ENCODE measurements at regions not wholly inside any gene's neighbourhood (a gene's known extent, or its start where the extent isn't known, plus 50 kb on each side); places are given as distances from the start of the nearest gene placed in this dataset.

- TF ChIP-seq ETS1 (IDR thresholded peaks at IDR 0.05) = no peak
- TF ChIP-seq CREB1 (CRISPR knock-in tag; IDR thresholded peaks at IDR 0.05; ENCODE audit: low read depth) = no peak
- no peak for TF ChIP-seq EZH2 (IDR thresholded peaks at IDR 0.05; ENCODE audit: low read depth, unreplicated experiment)
- no peak for TF ChIP-seq POLR2AphosphoS5 (IDR thresholded peaks at IDR 0.05; ENCODE audit: low read depth)
- TF ChIP-seq ZNF331 (CRISPR knock-in tag; IDR thresholded peaks at IDR 0.05; ENCODE audit: low read depth) = no peak
- no peak for TF ChIP-seq ZNF462 (CRISPR knock-in tag; IDR thresholded peaks at IDR 0.05)
These were observed 469.3 kb upstream of the MAN1A1 start (continued) for GRCh38 chr6:119818876-119819275.

- no peak overlapping the region for H2AFZ ChIP-seq
- DNase-seq (ENCODE audit: low spot score) (no peak), ATAC-seq (no peak)
- H3K4me2 ChIP-seq = no peak overlapping the region
- H3K9me2 ChIP-seq (ENCODE audit: insufficient read depth) = no peaks in the 10 kb centered on the region
- H3K27me3 ChIP-seq (ENCODE audit: insufficient read depth) = no peaks in the 10 kb centered on the region
- no peak overlapping the region for H3K27ac ChIP-seq (ENCODE audit: low read depth)
- H3K4me1 Mint-ChIP-seq = no peaks in the 10 kb centered on the region
- H3K4me3 Mint-ChIP-seq = no peak overlapping the region
- H3K9me3 Mint-ChIP-seq = no peaks in the 10 kb centered on the region
- H3K4me1 ChIP-seq (ENCODE audit: insufficient read depth) = no peaks in the 10 kb centered on the region
- no peak overlapping the region for H3K4me3 ChIP-seq
- no peaks in the 10 kb centered on the region for H3K36me3 ChIP-seq (ENCODE audit: insufficient read depth)
- no peaks in the 10 kb centered on the region for H3K79me2 ChIP-seq (replicated peaks; ENCODE audit: insufficient read depth)
- no peak overlapping the region for H3K27ac Mint-ChIP-seq
- H3F3A ChIP-seq (replicated peaks; ENCODE audit: low read depth) = no peaks in the 10 kb centered on the region
- no peaks in the 10 kb centered on the region for H4K20me1 ChIP-seq (replicated peaks; ENCODE audit: insufficient read depth)
- no peaks in the 10 kb centered on the region for H3K27me3 Mint-ChIP-seq (ENCODE audit: insufficient read depth, low read depth, poor library complexity)
- H3K36me3 Mint-ChIP-seq (ENCODE audit: low read depth) = no peaks in the 10 kb centered on the region
- TF ChIP-seq CTCF (conservative IDR thresholded peaks at IDR 0.05; ENCODE audit: low read depth in 2 of 2) (no peak), JUNB (IDR thresholded peaks at IDR 0.05; ENCODE audit: unreplicated experiment) (no peak), EZH2phosphoT487 (IDR thresholded peaks at IDR 0.05; ENCODE audit: unreplicated experiment) (no peak), CREB1 (CRISPR knock-in tag; IDR thresholded peaks at IDR 0.05; ENCODE audit: low read depth) (no peak), EZH2 (IDR thresholded peaks at IDR 0.05; ENCODE audit: low read depth, unreplicated experiment) (no peak), NANOG (IDR thresholded peaks at IDR 0.05; ENCODE audit: borderline replicate concordance) (no peak), ZNF114 (CRISPR knock-in tag; IDR thresholded peaks at IDR 0.05) (no peak), ZNF331 (CRISPR knock-in tag; IDR thresholded peaks at IDR 0.05; ENCODE audit: low read depth) (no peak), REST (IDR thresholded peaks at IDR 0.05; ENCODE audit: unreplicated experiment) (no peak), POLR2AphosphoS5 (IDR thresholded peaks at IDR 0.05; ENCODE audit: low read depth) (no peak)
These were observed 465.2 kb upstream of the MAN1A1 start for GRCh38 chr6:119814609-119815400.
